HuH-7.5 (cell line): ENCODE measurements at regions not wholly inside any gene's neighbourhood (a gene's known extent, or its start where the extent isn't known, plus 50 kb on each side); places are given as distances from the start of the nearest gene placed in this dataset.

Experiments used
- DNase-seq: peaks from one replicate; pipeline ENCODE4 v3.0.0; 2011; ENCODE audit warnings: low spot score

- no peak for DNase-seq
Measured at GRCh38 chrX:22325096-22325495, 52.4 kb downstream of the CBLL2 start.

GRCh38 chrX:22329783-22330182 lies 57.1 kb downstream of the CBLL2 start:
- DNase-seq, result no peak

GRCh38 chrX:22338740-22339139 lies 66.0 kb downstream of the CBLL2 start:
- DNase-seq, result no peak

- no peak for DNase-seq
Measured at GRCh38 chrX:22339459-22339858, 66.7 kb downstream of the CBLL2 start.

- no peak for DNase-seq
Measured at GRCh38 chrX:22340022-22340616, 67.4 kb downstream of the CBLL2 start.

GRCh38 chrX:22343192-22343591 lies 70.5 kb downstream of the CBLL2 start:
- no peak for DNase-seq

GRCh38 chrX:22345884-22346283 lies 73.2 kb downstream of the CBLL2 start:
- no peak for DNase-seq

GRCh38 chrX:22347491-22347890 lies 74.8 kb downstream of the CBLL2 start:
- no peak for DNase-seq

- DNase-seq, result no peak
Measured at GRCh38 chrX:22349116-22349515, 76.4 kb downstream of the CBLL2 start.

GRCh38 chrX:22351076-22351475 lies 78.4 kb downstream of the CBLL2 start:
- no peak for DNase-seq

GRCh38 chrX:22351966-22352365 lies 79.3 kb downstream of the CBLL2 start:
- DNase-seq, result no peak

GRCh38 chrX:22357621-22358020 lies 84.9 kb downstream of the CBLL2 start:
- DNase-seq, result no peak

- DNase-seq, result no peak
Measured at GRCh38 chrX:22360129-22360528, 87.4 kb downstream of the CBLL2 start.

GRCh38 chrX:22365460-22365859 lies 92.7 kb downstream of the CBLL2 start:
- DNase-seq, result no peak

GRCh38 chrX:22366166-22366702 lies 93.5 kb downstream of the CBLL2 start:
- no peak for DNase-seq

- DNase-seq, result no peak
Measured at GRCh38 chrX:22366906-22367305, 94.2 kb downstream of the CBLL2 start.

- DNase-seq, result no peak
Measured at GRCh38 chrX:22373094-22373493, 100.4 kb downstream of the CBLL2 start.

GRCh38 chrX:22373766-22374165 lies 101.1 kb downstream of the CBLL2 start:
- no peak for DNase-seq

- no peak for DNase-seq
Measured at GRCh38 chrX:22376369-22376768, 103.7 kb downstream of the CBLL2 start.

GRCh38 chrX:22378296-22378695 lies 105.6 kb downstream of the CBLL2 start:
- no peak for DNase-seq

GRCh38 chrX:22383988-22384387 lies 111.3 kb downstream of the CBLL2 start:
- DNase-seq, result no peak

- DNase-seq, result no peak
Measured at GRCh38 chrX:22389556-22390179, 117.0 kb downstream of the CBLL2 start.

- no peak for DNase-seq
Measured at GRCh38 chrX:22392133-22392948, 119.6 kb downstream of the CBLL2 start.
